Activated T-helper 2 cell treated with anti-CD3 and anti-CD28 coated beads, Interferon-gamma antibody, Interleukin-2, Interleukin-4, amounts not matched to agents 10 μg/mL and 5 μg/mL and 100 μg/mL, durations not matched to agents 14 hours and 24 hours and 36 hours (primary cell): ENCODE measurements at regions not wholly inside any gene's neighbourhood (a gene's known extent, or its start where the extent isn't known, plus 50 kb on each side); places are given as distances from the start of the nearest gene placed in this dataset.
"Not testable (repeated sequence)": the region's sequence is repeated elsewhere in the genome, so short reads cannot be mapped to it uniquely, and the experiment has no call there.

Source experiments
- DNase-seq: peaks from one replicate; pipeline ENCODE4 v3.0.0; 2021; ENCODE audit warnings: low spot score
- H3K27ac Mint-ChIP-seq: one replicate; pipeline ENCODE4 v1.8.0; 2021; ENCODE audit warnings: mixed read lengths
- H3K27me3 Mint-ChIP-seq: one replicate; pipeline ENCODE4 v1.8.0; 2021; ENCODE audit warnings: low read depth, mixed read lengths
- H3K36me3 Mint-ChIP-seq: one replicate; pipeline ENCODE4 v1.8.0; 2021; ENCODE audit warnings: low read depth, mixed read lengths
- H3K4me1 Mint-ChIP-seq: one replicate; pipeline ENCODE4 v1.8.0; 2021; ENCODE audit warnings: low read depth, mixed read lengths
- H3K4me3 Mint-ChIP-seq: one replicate; pipeline ENCODE4 v1.8.0; 2021; ENCODE audit warnings: low read depth, mild to moderate bottlenecking, moderate library complexity, mixed read lengths
- H3K9me3 Mint-ChIP-seq: one replicate; pipeline ENCODE4 v1.8.0; 2021; ENCODE audit warnings: mixed read lengths
- intact Hi-C: fragments of 100-400 bp; cut with micrococcal nuclease; formaldehyde crosslinking; loops from one replicate; pipeline ENCODE4 v1.15.1; 2023

GRCh38 chr20:24418731-24419130 lies 50.7 kb upstream of the SYNDIG1 start:
- intact Hi-C loops = no loop called here
- no peaks in the 10 kb centered on the region for H3K27me3 Mint-ChIP-seq
- no peak overlapping the region for H3K27ac Mint-ChIP-seq
- DNase-seq = no peak
- H3K36me3 Mint-ChIP-seq = no peaks in the 10 kb centered on the region
- H3K9me3 Mint-ChIP-seq = peaks cover 16% of the 10 kb centered on the region
- no peaks in the 10 kb centered on the region for H3K4me1 Mint-ChIP-seq
- no peak overlapping the region for H3K4me3 Mint-ChIP-seq

- no peaks in the 10 kb centered on the region for H3K4me1 Mint-ChIP-seq
- no peak overlapping the region for H3K27ac Mint-ChIP-seq
- no peak for DNase-seq
- intact Hi-C loops = no loop called here
- H3K4me3 Mint-ChIP-seq = no peak overlapping the region
- no peaks in the 10 kb centered on the region for H3K27me3 Mint-ChIP-seq
- peaks cover 16% of the 10 kb centered on the region for H3K9me3 Mint-ChIP-seq
- no peaks in the 10 kb centered on the region for H3K36me3 Mint-ChIP-seq
These were observed 51.9 kb upstream of the SYNDIG1 start for GRCh38 chr20:24417485-24417884.

GRCh38 chr20:24415444-24415843 lies 54.0 kb upstream of the SYNDIG1 start:
- intact Hi-C loops, H3K4me1 Mint-ChIP-seq, H3K27me3 Mint-ChIP-seq, H3K4me3 Mint-ChIP-seq, H3K27ac Mint-ChIP-seq, H3K36me3 Mint-ChIP-seq, DNase-seq: not testable (repeated sequence)
- H3K9me3 Mint-ChIP-seq = peaks cover 16% of the 10 kb centered on the region

- Mint-ChIP-seq H3K4me1 (peaks cover 8% of the 10 kb centered on the region), H3K27me3 (no peaks in the 10 kb centered on the region), H3K9me3 (peaks cover 16% of the 10 kb centered on the region), H3K36me3 (no peaks in the 10 kb centered on the region), H3K27ac (no peak overlapping the region), H3K4me3 (no peak overlapping the region)
- intact Hi-C loops = no loop called here
- no peak for DNase-seq
These were observed 57.6 kb upstream of the SYNDIG1 start for GRCh38 chr20:24411834-24412216.

- Mint-ChIP-seq H3K27ac (no peak overlapping the region), H3K4me3 (no peak overlapping the region), H3K36me3 (no peaks in the 10 kb centered on the region), H3K9me3 (peaks cover 16% of the 10 kb centered on the region), H3K27me3 (no peaks in the 10 kb centered on the region), H3K4me1 (peaks cover 13% of the 10 kb centered on the region)
- no peak for DNase-seq
- intact Hi-C loops = no loop called here
These were observed 58.2 kb upstream of the SYNDIG1 start for GRCh38 chr20:24411003-24411833.

GRCh38 chr20:24407151-24407550 lies 62.3 kb upstream of the SYNDIG1 start:
- no peaks in the 10 kb centered on the region for H3K36me3 Mint-ChIP-seq
- H3K27ac Mint-ChIP-seq = peak overlapping the region; percentile 38
- intact Hi-C loops = no loop called here
- H3K27me3 Mint-ChIP-seq = no peaks in the 10 kb centered on the region
- no peaks in the 10 kb centered on the region for H3K9me3 Mint-ChIP-seq
- no peak for DNase-seq
- H3K4me3 Mint-ChIP-seq = no peak overlapping the region
- H3K4me1 Mint-ChIP-seq = peaks cover 19% of the 10 kb centered on the region

GRCh38 chr20:24406750-24407149 lies 62.7 kb upstream of the SYNDIG1 start:
- intact Hi-C loops = no loop called here
- Mint-ChIP-seq H3K4me1 (peaks cover 19% of the 10 kb centered on the region), H3K4me3 (no peak overlapping the region), H3K9me3 (no peaks in the 10 kb centered on the region), H3K27me3 (no peaks in the 10 kb centered on the region), H3K27ac (peak overlapping the region; percentile 38), H3K36me3 (no peaks in the 10 kb centered on the region)
- no peak for DNase-seq

- no peaks in the 10 kb centered on the region for H3K9me3 Mint-ChIP-seq
- intact Hi-C loops = no loop called here
- H3K36me3 Mint-ChIP-seq = no peaks in the 10 kb centered on the region
- H3K27me3 Mint-ChIP-seq = no peaks in the 10 kb centered on the region
- peaks cover 19% of the 10 kb centered on the region for H3K4me1 Mint-ChIP-seq
- no peak overlapping the region for H3K4me3 Mint-ChIP-seq
- peak overlapping the region; percentile 33 for H3K27ac Mint-ChIP-seq
- DNase-seq = no peak
These were observed 63.2 kb upstream of the SYNDIG1 start for GRCh38 chr20:24406251-24406650.

- no peak overlapping the region for H3K4me3 Mint-ChIP-seq
- H3K36me3 Mint-ChIP-seq = no peaks in the 10 kb centered on the region
- no peak overlapping the region for H3K27ac Mint-ChIP-seq
- H3K4me1 Mint-ChIP-seq = peaks cover 19% of the 10 kb centered on the region
- intact Hi-C loops = no loop called here
- no peak for DNase-seq
- no peaks in the 10 kb centered on the region for H3K27me3 Mint-ChIP-seq
- no peaks in the 10 kb centered on the region for H3K9me3 Mint-ChIP-seq
These were observed 63.6 kb upstream of the SYNDIG1 start for GRCh38 chr20:24405810-24406209.

- H3K4me1 Mint-ChIP-seq = peaks cover 18% of the 10 kb centered on the region
- no peak overlapping the region for H3K27ac Mint-ChIP-seq
- no peak overlapping the region for H3K4me3 Mint-ChIP-seq
- H3K9me3 Mint-ChIP-seq = peaks cover 3% of the 10 kb centered on the region
- H3K27me3 Mint-ChIP-seq = peaks cover 4% of the 10 kb centered on the region
- DNase-seq = no peak
- intact Hi-C loops = no loop called here
- H3K36me3 Mint-ChIP-seq = no peaks in the 10 kb centered on the region
These were observed 66.0 kb upstream of the SYNDIG1 start for GRCh38 chr20:24403406-24403805.

GRCh38 chr20:24402188-24402587 lies 67.2 kb upstream of the SYNDIG1 start:
- H3K4me3 Mint-ChIP-seq = no peak overlapping the region
- intact Hi-C loops = no loop called here
- H3K4me1 Mint-ChIP-seq = peaks cover 15% of the 10 kb centered on the region

GRCh38 chr20:24395151-24395550 lies 74.3 kb upstream of the SYNDIG1 start:
- Mint-ChIP-seq H3K9me3 (peaks cover 5% of the 10 kb centered on the region), H3K4me1 (peaks cover 6% of the 10 kb centered on the region), H3K27me3 (peaks cover 6% of the 10 kb centered on the region), H3K36me3 (no peaks in the 10 kb centered on the region), H3K27ac (no peak overlapping the region), H3K4me3 (no peak overlapping the region)
- intact Hi-C loops = no loop called here
- no peak for DNase-seq

More at GRCh38 chr20:24402188-24402587, 67.2 kb upstream of the SYNDIG1 start:
- Mint-ChIP-seq H3K27ac (no peak overlapping the region), H3K9me3 (peaks cover 5% of the 10 kb centered on the region), H3K36me3 (no peaks in the 10 kb centered on the region), H3K27me3 (peaks cover 4% of the 10 kb centered on the region)
- no peak for DNase-seq

GRCh38 chr20:24393903-24394302 lies 75.5 kb upstream of the SYNDIG1 start:
- Mint-ChIP-seq H3K4me1 (peaks cover 18% of the 10 kb centered on the region), H3K4me3 (no peak overlapping the region), H3K27me3 (peaks cover 2% of the 10 kb centered on the region), H3K27ac (no peak overlapping the region), H3K9me3 (peaks cover 5% of the 10 kb centered on the region), H3K36me3 (no peaks in the 10 kb centered on the region)
- intact Hi-C loops = no loop called here
- DNase-seq = no peak
